Fibroblast of skin of abdomen (primary cell): ENCODE measurements at regions not wholly inside any gene's neighbourhood (a gene's known extent, or its start where the extent isn't known, plus 50 kb on each side); places are given as distances from the start of the nearest gene placed in this dataset.
A peak's percentile ranks its signal among the peaks of the same experiment; 100 is the strongest.
"Not testable (repeated sequence)": the region's sequence is repeated elsewhere in the genome, so short reads cannot be mapped to it uniquely, and the experiment has no call there.

Experiments used
- DNase-seq: peaks from one replicate; pipeline ENCODE4 v3.0.0-alpha.2; 2013

GRCh38 chr20:53891306-53891894 is 179.0 kb downstream of the BCAS1 start:
- DNase-seq: peak; percentile 39

- DNase-seq: no peak
Observed at GRCh38 chr20:53890443-53891305, 179.7 kb downstream of the BCAS1 start.

DNA sequence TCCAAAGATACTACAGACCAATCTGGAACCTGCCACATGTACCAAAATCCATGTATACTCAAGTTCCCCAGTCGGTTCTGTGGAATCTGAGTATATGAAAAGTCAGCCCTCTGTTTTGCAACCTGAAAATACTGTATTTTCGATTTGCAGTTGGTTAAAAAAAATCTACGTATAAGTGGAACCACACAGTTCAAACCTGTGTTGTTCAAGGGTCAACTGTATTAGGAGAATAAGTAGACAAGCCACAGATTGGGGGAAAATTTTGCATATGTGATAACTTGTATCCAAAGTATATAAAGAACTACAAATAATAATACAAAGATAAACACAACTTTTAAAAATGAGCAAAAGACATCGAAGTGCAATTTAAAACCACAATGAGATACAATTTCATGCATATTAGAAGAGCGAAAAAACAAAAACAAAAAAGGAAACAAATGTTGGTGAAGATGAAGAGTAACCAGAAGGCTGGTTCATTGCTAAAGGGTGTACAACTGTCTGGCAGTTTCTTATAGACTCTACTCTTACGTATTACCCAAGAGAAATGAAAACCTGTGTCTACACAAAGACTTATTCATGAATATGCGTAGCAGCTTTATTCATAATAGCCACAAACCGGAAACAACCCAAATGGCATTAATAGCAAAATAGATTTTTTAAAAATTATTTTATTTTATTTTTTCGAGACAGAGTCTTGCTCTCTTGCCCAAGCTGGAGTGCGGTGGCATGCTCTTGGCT is 180.8 kb downstream of the BCAS1 start:
- DNase-seq: no peak

- no peak for DNase-seq
Observed at GRCh38 chr20:53888951-53889350, 181.4 kb downstream of the BCAS1 start.

DNA sequence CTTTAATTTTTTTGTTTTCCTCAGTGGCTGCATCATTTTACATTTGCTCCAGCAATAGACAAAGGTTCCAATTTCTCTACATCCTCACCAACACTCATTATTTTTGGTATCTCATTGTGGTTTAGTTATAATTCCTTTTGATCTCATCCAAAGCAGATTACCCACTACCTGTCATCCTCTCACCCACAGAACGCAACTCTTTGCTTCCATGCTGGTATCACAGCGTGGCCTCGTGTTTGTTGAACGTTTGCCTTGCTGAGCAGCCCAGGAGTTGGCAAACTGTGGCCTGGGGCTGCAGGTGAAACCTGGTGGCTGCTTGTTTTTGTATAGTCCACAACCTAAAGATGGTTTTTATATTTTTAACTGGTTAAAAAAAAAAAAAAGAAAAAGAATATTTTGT is 181.9 kb downstream of the BCAS1 start:
- no peak for DNase-seq

- no peak for DNase-seq
Observed at GRCh38 chr20:53887973-53888372, 182.4 kb downstream of the BCAS1 start.

GRCh38 chr20:53884859-53885541 is 185.4 kb downstream of the BCAS1 start:
- DNase-seq: no peak

GRCh38 chr20:53883098-53883911 is 187.1 kb downstream of the BCAS1 start:
- DNase-seq: peak; percentile 87

GRCh38 chr20:53882438-53882986 is 187.9 kb downstream of the BCAS1 start:
- DNase-seq: not testable (repeated sequence)

DNA sequence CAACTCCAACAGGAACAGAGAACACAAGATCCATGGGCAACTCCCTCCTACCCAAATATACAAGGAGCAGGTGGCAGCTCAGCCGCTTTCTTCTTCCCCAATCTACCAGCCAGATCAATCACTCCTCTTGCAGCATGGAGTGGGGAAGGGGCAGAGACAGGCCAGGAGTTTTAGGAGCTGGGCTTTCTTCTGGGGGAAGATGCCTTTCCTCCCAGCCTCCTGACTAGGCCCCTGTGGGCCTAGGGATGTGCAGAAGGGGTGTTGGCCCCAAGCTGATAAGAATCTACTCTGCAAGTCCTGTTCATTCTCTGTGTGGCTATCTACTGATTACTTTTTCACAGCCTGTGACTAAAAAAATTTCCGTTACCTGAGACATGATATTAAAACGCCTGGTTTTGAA is 189.0 kb downstream of the BCAS1 start:
- DNase-seq: no peak

- no peak for DNase-seq
Observed at GRCh38 chr20:53880108-53880641, 190.2 kb downstream of the BCAS1 start.

DNA sequence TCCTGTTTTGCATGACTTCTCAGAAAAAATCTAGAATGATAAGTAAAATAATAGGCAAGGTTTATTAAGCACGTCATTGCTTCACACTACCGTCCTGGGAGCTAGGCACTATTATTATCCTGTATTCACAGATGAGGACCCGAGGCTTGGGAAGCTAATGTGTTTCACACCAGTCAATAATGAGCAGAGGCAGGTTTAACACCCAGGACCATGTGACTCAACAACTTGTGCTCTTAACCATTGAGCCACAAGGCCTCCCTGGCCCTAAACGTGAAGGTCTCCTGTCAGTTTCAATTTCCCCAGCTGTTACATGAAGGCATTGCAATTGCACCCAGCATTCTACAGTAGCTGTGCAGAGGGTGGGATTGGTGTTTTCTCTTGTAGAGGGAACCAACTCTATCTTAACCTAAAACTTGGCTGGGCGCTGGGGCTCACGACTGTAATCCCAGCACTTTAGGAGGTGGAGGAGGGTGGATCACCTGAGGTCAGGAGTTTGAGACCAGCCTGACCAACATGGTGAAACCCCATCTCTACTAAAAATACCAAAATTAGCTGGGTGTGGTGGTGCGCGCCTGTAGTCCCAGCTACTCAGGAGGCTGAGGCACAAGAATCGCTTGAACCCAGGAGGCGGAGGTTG is 191.2 kb downstream of the BCAS1 start:
- DNase-seq: no peak

- no peak for DNase-seq
Observed at GRCh38 chr20:53878262-53879047, 191.9 kb downstream of the BCAS1 start.

GRCh38 chr20:53876956-53877355 is 193.4 kb downstream of the BCAS1 start:
- DNase-seq: no peak

GRCh38 chr20:53876470-53876869 is 193.9 kb downstream of the BCAS1 start:
- no peak for DNase-seq

DNA sequence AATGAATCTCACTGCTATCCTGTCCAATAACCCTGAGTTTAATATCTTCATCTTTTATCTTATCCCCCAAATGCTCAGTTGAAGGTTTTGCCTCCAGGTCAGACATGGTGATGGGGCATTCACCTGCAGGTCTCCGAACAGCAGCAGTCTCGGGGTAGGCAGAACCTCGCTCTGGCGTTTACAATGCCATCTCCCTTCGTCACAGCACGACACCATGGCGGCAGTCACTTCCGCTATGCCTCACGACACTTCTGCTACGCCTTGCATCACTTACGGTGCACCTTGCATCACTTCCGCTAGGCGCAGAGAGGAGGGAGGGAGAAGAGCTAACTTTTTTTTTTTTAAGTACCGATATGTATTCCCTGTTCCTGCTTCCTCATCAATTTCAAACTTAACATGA is 194.9 kb downstream of the BCAS1 start:
- no peak for DNase-seq

DNA sequence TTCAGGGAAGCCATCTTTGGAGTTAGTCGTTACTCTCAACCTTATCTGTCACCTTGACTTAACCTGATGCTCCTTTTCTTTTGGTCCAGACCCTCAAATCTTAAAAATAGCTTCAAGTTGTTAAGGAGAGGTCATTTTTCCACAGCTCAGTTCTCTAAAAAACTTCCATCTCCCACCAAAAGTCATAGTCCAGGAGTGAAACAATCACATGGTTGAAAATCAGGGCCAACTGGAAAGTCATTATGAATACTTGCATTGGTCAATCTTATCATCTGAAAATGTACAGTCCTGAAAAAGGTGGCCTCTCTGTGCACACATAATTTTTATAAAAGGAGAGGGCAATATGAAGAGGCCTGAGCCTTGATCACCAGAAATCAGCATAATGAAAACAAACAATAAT is 195.7 kb downstream of the BCAS1 start:
- no peak for DNase-seq

- DNase-seq: no peak
Observed at GRCh38 chr20:53874104-53874503, 196.3 kb downstream of the BCAS1 start.

DNA sequence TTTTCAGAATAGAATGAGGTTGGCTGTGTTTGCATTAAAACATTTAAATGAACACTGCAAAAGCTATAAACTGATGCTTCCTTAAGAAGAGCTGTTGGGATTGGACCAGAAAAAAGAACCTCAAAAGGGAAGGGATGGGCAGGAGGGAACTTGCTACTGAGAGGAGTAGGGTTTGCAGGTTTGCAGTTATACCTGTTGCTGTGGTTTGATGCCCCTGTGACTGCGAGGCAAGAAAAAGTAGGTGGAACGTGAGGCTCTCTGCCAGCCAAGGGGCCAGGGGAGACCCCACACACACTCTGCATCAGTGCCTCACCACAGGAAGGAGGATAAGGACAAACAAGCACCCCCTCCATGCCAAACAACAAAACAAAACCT is 197.2 kb downstream of the BCAS1 start:
- no peak for DNase-seq

DNA sequence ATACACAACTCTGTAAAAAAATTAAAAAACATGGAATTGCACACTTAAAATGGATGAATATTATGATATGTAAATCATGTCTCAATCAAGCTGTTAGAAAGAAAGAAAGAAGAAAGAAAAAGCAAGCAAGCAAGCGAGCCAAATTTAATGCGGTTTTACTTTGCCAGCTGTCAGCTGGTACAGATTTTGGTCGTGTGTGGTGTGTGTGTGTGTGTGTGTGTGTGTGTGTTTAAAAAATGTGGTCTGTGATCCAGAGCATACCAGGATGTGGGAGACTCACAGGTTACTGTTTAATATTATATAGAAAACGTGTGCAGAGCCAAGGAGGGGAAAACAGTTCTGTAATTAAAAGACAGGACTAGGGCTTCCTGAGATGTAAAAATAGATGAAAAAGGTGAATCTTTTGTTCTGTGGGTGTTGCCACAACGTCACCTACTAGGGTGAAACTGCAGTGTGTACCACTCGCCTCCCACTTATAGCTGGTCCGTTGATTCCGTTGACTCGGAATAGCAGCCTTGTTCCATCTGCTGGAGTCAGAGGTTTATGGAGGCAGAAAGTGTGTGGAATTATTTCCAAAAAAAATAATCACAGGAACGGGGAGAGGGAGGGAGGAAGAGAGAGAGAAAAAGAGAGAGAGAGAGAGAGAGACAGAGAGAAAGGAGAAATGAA is 197.7 kb downstream of the BCAS1 start:
- peak; percentile 49 for DNase-seq
